Progenitor cell of endocrine pancreas (in vitro differentiated cells): ENCODE measurements at regions not wholly inside any gene's neighbourhood (a gene's known extent, or its start where the extent isn't known, plus 50 kb on each side); places are given as distances from the start of the nearest gene placed in this dataset.
"Not testable (repeated sequence)": the region's sequence is repeated elsewhere in the genome, so short reads cannot be mapped to it uniquely, and the experiment has no call there.

Experiments used
- DNase-seq: peaks from one replicate; pipeline ENCODE4 v3.0.0; 2021; ENCODE audit warnings: low spot score; ENCODE audit not compliant: unreplicated experiment
- H3K27ac Mint-ChIP-seq: 2 replicates; pipeline ENCODE4 v1.8.0; 2021; ENCODE audit warnings: mild to moderate bottlenecking, moderate library complexity, mixed read lengths
- H3K27me3 Mint-ChIP-seq: 2 replicates; pipeline ENCODE4 v1.8.0; 2021; ENCODE audit warnings: mixed read lengths
- H3K36me3 Mint-ChIP-seq: 2 replicates; pipeline ENCODE4 v1.8.0; 2022; ENCODE audit warnings: mixed read lengths; ENCODE audit not compliant: insufficient read depth
- H3K4me1 Mint-ChIP-seq: 2 replicates; pipeline ENCODE4 v1.8.0; 2021; ENCODE audit warnings: low read depth, mixed read lengths
- H3K4me3 Mint-ChIP-seq: 2 replicates; pipeline ENCODE4 v1.8.0; 2021; ENCODE audit warnings: low read depth, mild to moderate bottlenecking, moderate library complexity, mixed read lengths
- H3K9me3 Mint-ChIP-seq: 2 replicates; pipeline ENCODE4 v1.8.0; 2021; ENCODE audit warnings: low read depth, mixed read lengths
- CTCF ChIP-seq: fragments of 200-600 bp; sonication (generic); IDR thresholded peaks from one replicate; pipeline ENCODE4 v1.5.0; 2021; ENCODE audit warnings: antibody characterized with exemption, mild to moderate bottlenecking; ENCODE audit not compliant: unreplicated experiment

GRCh38 chr2:187617905-187618304 is 63.7 kb upstream of the TFPI start:
- peaks cover 10% of the 10 kb centered on the region for H3K27me3 Mint-ChIP-seq
- H3K4me3 Mint-ChIP-seq, result no peak overlapping the region
- TF ChIP-seq CTCF, result no peak
- no peak overlapping the region for H3K27ac Mint-ChIP-seq
- DNase-seq, result no peak
- H3K36me3 Mint-ChIP-seq, result no peaks in the 10 kb centered on the region
- no peaks in the 10 kb centered on the region for H3K9me3 Mint-ChIP-seq
- H3K4me1 Mint-ChIP-seq, result peaks cover 7% of the 10 kb centered on the region

- no peak for DNase-seq
- Mint-ChIP-seq H3K4me3 (no peak overlapping the region), H3K27ac (no peak overlapping the region)
Observed at GRCh38 chr2:187618813-187619212, 64.6 kb upstream of the TFPI start.

DNA sequence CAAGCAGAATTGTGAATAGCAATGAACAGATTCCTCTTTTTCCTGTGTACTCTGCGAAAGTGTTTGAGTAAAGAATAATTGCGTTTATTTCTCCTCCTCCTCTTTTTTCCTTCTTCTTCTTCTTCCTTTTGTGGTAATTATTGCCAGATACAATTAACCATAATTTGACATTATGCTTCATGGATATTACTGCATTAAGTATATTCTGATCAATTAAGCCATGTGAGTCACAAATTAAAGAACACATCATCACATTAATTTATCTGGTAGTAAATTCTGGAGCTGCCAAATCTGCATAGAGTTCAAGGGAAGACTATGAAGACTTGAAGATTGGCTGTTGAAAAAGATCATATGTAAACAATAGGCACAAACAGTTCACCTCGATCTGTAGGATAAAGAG is 72.9 kb upstream of the TFPI start:
- Mint-ChIP-seq H3K4me3 (no peak overlapping the region), H3K27ac (no peak overlapping the region), H3K9me3 (peaks cover 8% of the 10 kb centered on the region), H3K4me1 (no peaks in the 10 kb centered on the region), H3K27me3 (no peaks in the 10 kb centered on the region), H3K36me3 (no peaks in the 10 kb centered on the region)
- DNase-seq, result no peak
- TF ChIP-seq CTCF, result no peak

More at GRCh38 chr2:187618813-187619212, 64.6 kb upstream of the TFPI start:
- no peaks in the 10 kb centered on the region for H3K36me3 Mint-ChIP-seq
- peaks cover 7% of the 10 kb centered on the region for H3K4me1 Mint-ChIP-seq
- TF ChIP-seq CTCF, result no peak
- no peaks in the 10 kb centered on the region for H3K9me3 Mint-ChIP-seq
- peaks cover 10% of the 10 kb centered on the region for H3K27me3 Mint-ChIP-seq

DNA sequence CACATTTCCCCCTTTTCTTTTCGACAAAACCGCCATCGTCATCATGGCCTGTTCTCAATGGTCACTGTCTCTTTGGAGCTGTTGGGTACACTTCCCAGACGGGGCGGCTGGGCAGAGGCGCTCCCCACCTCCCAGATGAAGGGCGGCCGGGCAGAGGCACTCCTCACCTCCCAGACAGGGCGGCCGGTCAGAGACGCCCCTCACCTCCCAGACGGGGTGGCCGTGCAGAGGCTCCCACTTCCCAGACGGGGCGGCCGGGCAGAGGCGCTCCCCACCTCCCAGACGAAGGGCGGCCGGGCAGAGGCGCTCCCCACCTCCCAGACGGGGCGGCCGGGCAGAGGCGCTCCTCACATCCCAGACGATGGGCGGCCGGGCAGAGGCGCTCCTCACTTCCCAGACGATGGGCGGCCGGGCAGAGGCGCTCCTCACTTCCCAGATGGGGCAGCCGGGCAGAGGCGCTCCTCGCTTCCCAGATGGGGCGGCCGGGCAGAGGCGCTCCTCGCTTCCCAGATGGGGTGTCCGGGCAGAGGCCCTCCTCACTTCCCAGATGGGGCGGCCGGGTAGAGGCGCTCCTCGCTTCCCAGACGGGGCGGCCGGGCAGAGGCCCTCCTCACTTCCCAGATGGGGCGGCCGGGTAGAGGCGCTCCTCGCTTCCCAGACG is 82.6 kb upstream of the TFPI start:
- peaks cover 11% of the 10 kb centered on the region for H3K9me3 Mint-ChIP-seq
- not testable (repeated sequence) for H3K4me3 Mint-ChIP-seq, H3K4me1 Mint-ChIP-seq, H3K27ac Mint-ChIP-seq, H3K36me3 Mint-ChIP-seq, DNase-seq, H3K27me3 Mint-ChIP-seq

GRCh38 chr2:187637392-187637740 is 83.1 kb upstream of the TFPI start:
- H3K27me3 Mint-ChIP-seq, H3K36me3 Mint-ChIP-seq, H3K4me3 Mint-ChIP-seq, H3K4me1 Mint-ChIP-seq, H3K27ac Mint-ChIP-seq, DNase-seq: not testable (repeated sequence)
- H3K9me3 Mint-ChIP-seq, result peaks cover 11% of the 10 kb centered on the region

DNA sequence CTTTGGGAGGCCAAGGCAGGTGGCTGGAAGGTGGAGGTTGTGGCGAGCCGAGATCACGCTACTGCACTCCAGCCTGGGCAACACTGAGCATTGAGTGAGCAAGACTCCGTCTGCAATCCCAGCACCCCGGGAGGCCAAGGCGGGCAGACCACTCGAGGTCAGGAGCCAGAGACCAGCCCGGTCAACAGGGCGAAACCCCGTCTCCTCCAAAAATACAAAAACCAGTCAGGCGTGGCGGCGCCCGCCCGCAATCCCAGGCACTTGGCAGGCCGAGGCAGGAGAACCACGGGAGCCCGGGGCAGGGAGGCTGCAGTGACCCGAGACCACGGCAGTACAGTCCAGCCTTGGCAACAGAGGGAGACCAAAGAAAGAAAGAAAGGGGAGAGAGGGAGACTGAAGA is 83.5 kb upstream of the TFPI start:
- not testable (repeated sequence) for H3K27ac Mint-ChIP-seq, H3K27me3 Mint-ChIP-seq, H3K36me3 Mint-ChIP-seq, DNase-seq, H3K4me3 Mint-ChIP-seq, H3K4me1 Mint-ChIP-seq
- peaks cover 11% of the 10 kb centered on the region for H3K9me3 Mint-ChIP-seq

DNA sequence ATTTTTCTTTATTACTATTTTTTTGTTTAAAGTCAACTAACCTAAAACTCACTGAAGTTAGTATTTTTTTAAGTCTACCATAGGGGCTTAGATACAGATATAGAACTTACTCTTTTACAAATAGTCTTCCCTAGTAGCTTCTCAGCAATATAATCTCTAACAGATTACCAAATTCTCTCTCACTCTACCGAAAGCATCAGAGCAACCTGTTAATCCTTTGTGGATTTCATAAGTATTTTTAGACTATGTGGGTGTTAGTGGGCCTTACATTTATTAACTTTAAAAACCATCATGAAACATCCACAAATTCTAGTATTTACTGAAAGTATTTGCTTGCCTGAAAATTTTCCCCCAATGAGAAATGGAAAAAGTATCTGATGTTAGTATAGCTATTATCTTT is 84.6 kb upstream of the TFPI start:
- DNase-seq, result no peak
- peaks cover 2% of the 10 kb centered on the region for H3K4me1 Mint-ChIP-seq
- peaks cover 11% of the 10 kb centered on the region for H3K9me3 Mint-ChIP-seq
- no peak overlapping the region for H3K4me3 Mint-ChIP-seq
- H3K27me3 Mint-ChIP-seq, result no peaks in the 10 kb centered on the region
- TF ChIP-seq CTCF, result no peak
- no peak overlapping the region for H3K27ac Mint-ChIP-seq
- H3K36me3 Mint-ChIP-seq, result peaks cover 7% of the 10 kb centered on the region
